ENCODE measurements at regions not wholly inside any gene's neighbourhood (a gene's known extent, or its start where the extent isn't known, plus 50 kb on each side); places are given as distances from the start of the nearest gene placed in this dataset.

DNA sequence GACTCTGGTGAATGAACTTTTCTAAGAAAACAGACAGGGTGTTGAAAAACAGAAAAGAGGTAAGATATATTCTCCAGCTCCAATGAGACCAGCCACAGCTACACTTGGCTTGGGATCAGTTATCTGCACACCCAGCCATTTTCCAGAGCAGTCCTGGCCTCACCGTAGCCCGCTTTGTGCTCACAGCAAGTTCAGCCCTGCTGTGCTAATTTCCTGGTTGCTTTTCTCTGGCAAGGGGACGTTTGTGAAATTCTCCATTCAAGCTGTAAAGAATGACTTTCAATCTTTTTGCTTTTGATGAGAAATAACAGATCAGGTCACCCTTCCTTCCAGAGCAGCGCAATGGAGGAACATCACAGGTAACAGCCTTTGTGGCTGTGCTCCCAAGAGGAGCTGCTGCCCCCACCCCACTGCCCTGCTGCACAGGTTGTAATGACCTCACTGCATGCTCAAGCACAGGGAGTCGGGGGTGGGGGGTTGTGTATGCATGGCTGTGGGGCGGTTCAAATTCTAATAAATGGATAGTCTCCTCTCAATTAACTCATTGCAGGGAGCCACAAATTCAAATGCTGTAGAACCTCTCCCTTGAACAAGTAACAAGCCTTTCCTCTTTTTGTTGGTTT is 516.6 kb upstream of the NBEA start:
- no peak for DNase-seq

DNA sequence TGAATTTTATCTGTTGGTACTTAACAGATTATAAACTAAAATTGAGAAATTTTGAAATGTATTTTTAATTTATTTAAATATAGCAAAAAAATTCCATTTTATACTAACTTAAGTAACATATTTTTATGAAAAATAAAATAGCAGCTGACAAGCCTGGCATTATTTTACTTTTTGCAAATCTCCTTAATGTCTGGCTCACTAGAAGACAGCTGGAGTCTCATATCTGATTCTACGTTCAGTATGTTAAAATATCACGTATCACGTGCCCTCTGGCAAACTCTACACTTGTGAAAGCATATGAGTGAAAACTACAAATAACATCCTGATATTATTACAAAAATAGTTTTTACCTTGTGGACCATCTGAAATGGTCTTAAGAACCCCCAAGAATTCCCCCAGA is 513.2 kb upstream of the NBEA start:
- no peak for DNase-seq

GRCh38 chr13:34430294-34430693 is 511.8 kb upstream of the NBEA start:
- no peak for DNase-seq

DNA sequence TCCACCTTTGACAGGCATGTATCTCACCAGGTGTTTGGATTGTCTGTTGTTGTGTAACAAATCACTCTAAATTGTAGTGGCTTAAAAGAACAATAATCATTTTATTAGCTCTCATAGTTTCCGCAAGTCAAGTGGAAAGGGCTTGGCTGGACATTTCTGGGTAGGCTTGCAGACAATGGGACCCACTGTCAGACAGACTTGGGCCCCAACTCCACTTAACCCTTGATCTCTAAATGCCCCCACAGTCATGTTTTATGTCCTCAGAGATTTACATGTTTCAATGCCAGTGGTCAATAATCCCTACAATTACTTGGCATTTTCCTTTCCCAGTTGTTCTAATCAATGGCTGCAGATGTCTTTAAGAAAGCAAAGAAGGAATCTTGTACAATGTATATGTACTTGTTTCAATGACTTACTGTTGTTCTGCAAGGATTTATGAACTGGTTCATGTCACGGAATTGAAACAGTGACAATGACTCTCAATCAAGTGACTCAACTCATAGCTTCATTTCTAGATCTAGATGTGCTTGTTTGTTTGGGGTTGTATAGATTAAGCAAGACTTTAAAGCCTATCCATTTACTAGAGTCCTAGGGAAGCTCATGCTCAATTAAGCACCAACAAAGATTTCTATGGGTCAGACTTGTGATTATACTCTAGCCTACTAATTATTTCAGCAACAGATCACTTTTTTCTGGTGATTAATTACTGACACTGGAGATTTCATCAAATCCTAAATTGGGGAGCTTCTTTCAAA is 510.1 kb upstream of the NBEA start:
- DNase-seq = no peak

GRCh38 chr13:34435338-34435737 is 506.7 kb upstream of the NBEA start:
- no peak for DNase-seq

DNA sequence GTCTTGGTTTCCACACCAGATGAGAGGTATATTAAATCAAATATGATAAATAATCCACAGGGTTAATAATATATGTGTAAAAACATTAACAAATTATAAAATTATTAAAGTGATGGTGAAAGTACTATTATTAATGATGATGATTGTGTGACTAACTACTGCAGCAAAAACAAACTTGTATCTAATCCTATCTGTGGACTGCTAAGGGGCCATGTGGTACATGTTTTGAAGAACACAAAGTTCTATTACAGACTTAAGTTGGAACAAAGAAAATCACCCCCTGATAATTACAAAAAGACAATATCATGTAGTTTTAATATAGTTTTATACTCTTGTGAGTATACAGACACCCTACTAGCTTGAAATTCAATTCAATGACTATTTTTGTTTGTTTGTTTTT is 504.2 kb upstream of the NBEA start:
- DNase-seq = no peak

DNA sequence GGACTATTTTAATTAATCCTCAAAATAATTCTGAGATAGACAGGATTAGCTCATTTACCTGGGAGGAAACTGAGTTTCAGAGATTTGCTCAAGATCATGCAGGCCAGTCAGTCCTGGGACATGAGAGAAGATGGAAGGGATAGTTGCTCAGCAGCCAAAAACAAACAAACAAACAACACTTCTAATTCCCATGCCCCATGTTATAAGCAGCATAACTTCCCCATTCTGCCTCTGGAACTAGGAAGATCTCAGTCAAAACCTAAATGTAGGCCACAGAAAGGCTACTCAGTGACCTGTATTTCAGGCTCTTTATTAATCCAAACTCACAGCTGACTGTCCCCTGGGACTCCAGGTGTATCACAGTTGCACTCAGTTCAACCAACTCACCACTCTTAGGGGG is 489.2 kb upstream of the NBEA start:
- no peak for DNase-seq

DNA sequence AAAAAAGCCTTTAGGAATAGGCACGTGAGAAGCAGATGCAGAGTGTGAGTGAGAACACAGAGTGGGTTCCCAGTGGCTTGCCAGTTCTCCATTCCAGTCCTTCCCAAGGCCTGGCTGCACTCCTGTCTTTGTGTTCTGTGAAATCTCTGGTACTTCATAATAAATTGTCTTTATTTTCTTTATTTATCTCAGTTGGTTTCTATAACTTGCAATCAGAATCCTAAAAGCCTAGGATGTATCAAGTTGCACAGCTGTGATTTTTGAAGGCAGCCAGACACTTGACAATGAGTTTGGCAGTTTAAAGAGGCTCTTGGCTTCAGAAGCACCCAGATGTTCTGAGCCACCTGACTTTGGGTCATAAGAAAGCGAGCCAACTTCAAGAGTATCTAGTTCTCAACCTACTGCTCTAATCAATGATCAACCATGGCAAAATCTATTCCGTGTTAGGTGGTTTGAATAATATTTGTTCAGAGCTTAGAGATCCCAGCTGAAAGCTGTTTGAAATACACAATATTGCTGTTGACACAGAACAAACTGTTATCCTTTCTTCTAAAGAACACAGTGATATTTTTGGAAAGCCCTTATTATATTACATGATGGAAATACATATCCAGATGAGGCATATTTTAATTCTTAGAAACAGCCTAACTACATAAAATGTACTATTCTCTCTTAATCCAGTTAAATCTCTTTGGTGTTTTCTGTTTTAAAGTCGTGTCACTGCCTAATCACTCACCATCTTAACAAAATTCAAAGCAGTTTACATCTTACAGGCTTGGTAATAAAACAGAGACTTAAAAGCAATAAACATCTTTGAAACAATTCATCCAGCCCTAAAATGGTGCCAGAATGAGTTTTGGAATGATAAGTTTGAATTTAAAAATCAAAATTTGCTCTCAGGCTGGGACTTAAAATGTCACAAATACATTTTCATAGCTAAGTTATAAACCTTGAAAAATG is 483.0 kb upstream of the NBEA start:
- DNase-seq = no peak

DNA sequence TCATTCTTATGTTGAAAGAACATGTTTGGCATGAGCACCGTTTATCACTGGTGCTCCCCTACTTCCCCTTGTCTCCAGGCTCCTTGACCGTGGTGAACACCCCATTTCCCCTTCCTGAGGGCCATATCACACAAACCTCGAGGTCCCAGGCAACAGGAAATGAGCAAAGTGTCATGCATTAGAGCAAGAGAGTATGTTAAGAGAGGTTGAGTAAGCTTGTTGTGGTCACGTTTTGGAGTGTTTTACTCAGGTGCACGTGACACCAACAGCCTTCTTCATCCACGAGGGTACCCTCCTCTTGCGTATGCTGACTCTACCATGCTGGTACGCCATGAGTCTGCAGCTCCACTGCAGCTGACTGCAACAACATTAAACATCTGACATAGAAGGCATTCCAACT is 482.2 kb upstream of the NBEA start:
- DNase-seq = no peak

DNA sequence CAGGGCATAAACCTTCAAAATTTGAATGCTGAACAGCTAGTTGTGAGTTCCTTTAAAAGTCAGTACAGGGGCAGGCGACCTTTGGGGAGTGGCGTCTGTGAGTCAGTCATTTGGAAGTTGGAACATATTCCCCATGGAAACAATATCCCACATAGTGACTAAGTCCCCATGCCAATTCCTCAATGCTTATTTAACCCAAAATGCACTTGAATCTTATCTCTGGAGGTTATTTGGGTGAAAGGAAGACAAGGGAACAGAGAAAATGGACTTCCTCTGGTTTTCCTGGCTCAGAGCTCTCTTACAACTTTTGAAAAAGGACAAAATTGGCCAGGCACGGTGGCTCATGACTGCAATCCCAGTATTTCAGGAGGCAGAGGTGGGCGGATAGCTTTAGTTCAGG is 479.2 kb upstream of the NBEA start:
- no peak for DNase-seq

- DNase-seq = no peak
Measured at GRCh38 chr13:34464011-34464410, 478.1 kb upstream of the NBEA start.

GRCh38 chr13:34465423-34465922 is 476.6 kb upstream of the NBEA start:
- no peak for DNase-seq

DNA sequence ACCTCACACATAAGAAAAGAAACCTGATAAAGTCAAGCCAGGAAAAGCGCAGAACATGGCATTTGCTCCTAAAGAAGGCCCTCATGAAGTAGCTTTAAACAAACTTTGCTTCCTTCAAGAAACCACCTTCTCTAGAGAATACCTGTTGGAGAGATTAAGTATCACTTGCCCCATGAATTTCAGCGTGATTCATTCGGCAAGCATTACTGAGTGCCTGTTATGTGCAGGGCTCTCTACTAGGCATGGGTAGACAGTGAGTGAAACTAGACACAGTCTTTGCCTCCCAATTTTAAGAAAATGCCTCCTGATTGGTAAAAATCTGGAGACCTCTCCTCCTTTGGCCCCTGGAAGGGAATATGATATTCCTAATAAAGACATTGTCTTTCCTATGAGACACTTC is 475.8 kb upstream of the NBEA start:
- DNase-seq = no peak

DNA sequence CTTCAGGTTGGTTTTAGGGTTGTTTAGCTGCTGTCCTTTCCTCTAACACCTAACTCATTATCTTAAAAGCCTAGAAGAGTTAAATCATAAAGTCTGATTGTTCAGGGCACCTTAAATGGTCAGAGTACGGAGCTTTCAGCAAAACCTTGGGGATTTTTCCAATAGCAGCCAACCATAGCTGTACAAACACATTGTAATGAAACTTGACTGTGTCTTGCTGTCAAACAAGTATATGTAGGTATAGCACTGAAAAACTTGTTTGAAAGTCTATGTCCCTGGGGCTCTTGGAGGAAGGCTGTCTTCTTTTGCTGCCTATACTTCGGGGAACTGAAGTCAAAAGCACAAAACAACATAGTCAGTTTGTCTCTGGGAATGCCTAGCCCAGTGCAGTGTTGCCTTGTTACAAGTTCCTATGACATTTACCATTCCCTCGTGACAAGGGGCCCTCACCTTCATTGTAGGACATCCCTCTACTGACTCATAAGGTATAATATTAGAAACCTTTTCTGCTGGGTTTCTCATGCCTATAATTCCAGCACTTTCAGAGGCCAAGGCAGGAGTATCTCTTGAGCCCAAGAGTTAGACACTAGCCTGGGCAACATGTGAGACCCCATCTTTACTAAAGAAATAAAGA is 474.5 kb upstream of the NBEA start:
- no peak for DNase-seq

DNA sequence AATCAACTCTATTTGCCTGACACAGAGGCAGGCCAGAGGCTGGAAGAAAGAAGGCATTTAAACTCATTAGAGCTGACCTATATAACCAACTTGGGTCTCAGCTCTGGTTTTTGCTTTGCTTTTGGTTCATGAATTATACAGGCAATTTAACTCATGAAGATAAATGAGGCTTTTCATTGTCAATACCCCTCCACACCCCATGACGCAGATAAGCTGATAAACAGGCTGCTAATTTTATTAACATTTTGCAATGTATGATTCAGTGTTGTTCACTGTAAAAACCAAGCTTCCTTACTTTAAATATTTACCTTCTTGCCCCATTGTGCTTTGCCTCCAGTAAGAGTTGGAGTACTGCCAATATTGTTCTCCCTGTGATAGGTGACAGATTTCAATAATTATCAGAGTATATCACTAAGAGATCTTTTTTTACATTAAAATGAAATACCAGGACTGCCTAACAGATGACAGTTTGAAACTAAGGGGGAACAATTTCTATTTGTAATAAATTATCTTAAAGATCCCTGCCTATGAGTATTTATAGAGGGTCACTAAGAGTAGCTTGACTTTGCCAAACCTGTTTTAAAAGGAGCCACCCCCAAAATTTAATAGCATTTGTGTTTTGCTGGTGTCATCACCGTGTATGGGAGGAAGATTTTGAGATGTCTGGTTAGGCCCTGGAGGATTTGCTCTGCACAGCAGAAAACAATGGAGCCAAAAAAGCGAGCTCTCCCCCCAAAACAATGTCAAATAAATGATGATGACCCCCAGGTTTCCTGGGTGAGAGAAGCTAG is 472.7 kb upstream of the NBEA start:
- DNase-seq = no peak

DNA sequence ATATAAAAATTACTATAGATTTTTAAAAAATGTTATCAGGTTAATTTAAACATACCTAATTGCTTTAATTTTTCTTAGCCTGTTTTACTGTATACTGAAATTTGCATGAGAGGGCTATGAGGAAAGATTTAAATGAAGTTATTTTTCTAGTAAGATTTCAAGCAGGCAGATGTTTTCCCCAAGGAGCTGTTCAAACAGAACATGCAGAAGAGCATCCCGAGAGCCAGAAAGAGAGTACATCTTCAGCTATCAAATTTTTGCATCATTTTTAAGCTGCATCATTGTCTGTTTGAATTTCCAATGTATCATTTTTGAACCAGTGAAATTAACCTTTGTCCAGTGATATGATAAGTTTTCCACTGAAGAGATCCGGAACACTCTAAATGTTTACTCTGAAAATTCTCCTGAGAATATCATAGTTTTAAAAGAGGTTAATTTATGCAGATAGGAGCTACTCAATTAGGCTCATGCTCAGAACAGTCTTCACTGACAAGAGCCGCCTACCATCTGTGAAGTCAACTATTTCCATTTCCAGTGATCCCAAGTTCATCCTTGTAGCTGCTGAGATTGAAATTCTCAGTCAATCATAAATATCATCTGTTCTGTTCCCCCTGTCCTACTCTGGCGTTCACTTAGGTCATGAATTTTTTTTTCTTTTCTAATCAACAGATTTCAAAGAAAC is 467.7 kb upstream of the NBEA start:
- no peak for DNase-seq

DNA sequence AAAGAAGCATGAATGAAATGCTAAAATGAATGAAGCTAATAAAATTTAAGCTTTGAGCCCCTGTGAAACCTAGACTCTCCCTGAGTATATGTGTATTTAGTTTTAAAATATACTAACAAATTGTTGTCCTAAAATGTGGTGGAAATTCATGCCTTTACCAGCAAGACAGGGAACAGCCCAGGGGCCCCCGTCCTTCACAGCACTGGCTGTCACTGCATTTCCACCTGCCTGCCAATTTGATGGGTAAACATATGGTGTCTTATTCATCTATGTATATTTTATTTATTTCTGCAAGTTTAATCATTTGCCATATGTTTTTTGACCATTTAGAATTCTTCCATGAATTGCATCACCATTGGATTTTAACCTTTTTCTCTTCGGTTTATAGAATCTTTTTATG is 463.7 kb upstream of the NBEA start:
- no peak for DNase-seq

GRCh38 chr13:34502011-34502410 is 440.1 kb upstream of the NBEA start:
- DNase-seq = no peak

GRCh38 chr13:34502621-34503020 is 439.4 kb upstream of the NBEA start:
- DNase-seq = no peak

DNA sequence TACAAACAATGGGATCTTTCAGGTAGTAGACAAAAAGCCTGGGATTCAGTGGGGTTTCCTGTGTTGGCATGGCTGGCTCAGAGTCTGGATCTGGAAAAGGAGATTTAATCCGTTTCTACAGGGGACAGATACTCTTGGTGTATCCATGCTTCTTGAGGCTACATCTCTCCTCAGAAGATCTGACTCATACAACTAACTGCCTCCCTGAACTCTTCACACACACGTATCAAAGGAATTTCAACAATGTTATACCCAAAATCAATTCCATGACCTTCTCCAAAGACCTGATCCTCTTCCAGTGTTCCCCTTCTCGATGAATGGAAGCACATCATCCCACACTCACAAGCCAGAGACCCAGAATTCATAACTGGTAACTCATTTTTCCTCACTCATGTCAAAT is 435.3 kb upstream of the NBEA start:
- DNase-seq = no peak

GRCh38 chr13:34507630-34508029 is 434.4 kb upstream of the NBEA start:
- no peak for DNase-seq

DNA sequence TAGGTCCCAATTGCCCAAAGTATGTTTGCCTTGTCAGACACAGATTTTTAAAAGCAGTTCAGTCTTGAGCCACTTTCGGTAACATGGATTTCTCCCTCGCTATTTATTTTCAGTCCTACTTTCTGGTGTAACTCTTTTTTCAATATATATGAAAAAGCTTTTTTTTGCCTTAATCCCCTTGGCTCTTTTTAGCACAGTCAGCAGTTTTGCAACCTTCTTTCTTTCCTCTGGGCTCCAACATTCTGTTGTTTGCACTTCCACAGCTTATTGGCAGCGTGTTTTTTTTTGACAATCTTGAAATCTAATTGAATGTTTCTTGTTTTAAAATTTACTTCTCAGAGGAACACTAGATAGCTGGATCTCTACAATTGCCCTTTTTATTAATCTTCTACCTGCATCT is 429.3 kb upstream of the NBEA start:
- DNase-seq = no peak

Measured in CD4-positive, alpha-beta T cell treated with Interleukin-12 subunit alpha and Interleukin-12 subunit beta, for 1 hour (primary cell).